Activated T-helper 2 cell treated with anti-CD3 and anti-CD28 coated beads, Interferon-gamma antibody, Interleukin-2, Interleukin-4, amounts not matched to agents 10 μg/mL and 5 μg/mL and 100 μg/mL, durations not matched to agents 14 hours and 24 hours and 36 hours (primary cell): ENCODE measurements at regions not wholly inside any gene's neighbourhood (a gene's known extent, or its start where the extent isn't known, plus 50 kb on each side); places are given as distances from the start of the nearest gene placed in this dataset.

Source experiments
- DNase-seq: peaks from one replicate; pipeline ENCODE4 v3.0.0; 2021; ENCODE audit warnings: low spot score
- H3K27ac Mint-ChIP-seq: one replicate; pipeline ENCODE4 v1.8.0; 2021; ENCODE audit warnings: mixed read lengths
- H3K27me3 Mint-ChIP-seq: one replicate; pipeline ENCODE4 v1.8.0; 2021; ENCODE audit warnings: low read depth, mixed read lengths
- H3K36me3 Mint-ChIP-seq: one replicate; pipeline ENCODE4 v1.8.0; 2021; ENCODE audit warnings: low read depth, mixed read lengths
- H3K4me1 Mint-ChIP-seq: one replicate; pipeline ENCODE4 v1.8.0; 2021; ENCODE audit warnings: low read depth, mixed read lengths
- H3K4me3 Mint-ChIP-seq: one replicate; pipeline ENCODE4 v1.8.0; 2021; ENCODE audit warnings: low read depth, mild to moderate bottlenecking, moderate library complexity, mixed read lengths
- H3K9me3 Mint-ChIP-seq: one replicate; pipeline ENCODE4 v1.8.0; 2021; ENCODE audit warnings: mixed read lengths
- intact Hi-C: fragments of 100-400 bp; cut with micrococcal nuclease; formaldehyde crosslinking; loops from one replicate; pipeline ENCODE4 v1.15.1; 2023

DNA sequence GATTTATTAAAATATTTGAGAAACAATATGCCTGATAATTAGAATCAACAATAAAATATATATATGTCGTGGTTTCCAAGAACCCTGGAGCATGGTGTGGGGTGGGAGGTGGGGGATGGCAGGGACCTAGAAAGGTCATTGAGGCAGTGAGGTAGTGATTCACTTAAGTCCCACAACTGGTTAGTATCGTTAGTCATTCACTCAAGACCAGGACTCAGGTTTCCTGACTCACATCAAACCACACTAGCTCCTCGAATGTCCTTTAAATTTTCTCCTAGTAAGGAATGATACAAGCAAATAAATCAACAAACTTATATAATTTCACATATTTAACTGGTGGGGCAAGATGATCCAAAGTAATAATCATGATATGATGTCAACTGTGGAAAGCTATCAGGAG, 158.8 kb upstream of the AADAT start:
- Mint-ChIP-seq H3K4me1 (no peaks in the 10 kb centered on the region), H3K9me3 (no peaks in the 10 kb centered on the region), H3K27ac (no peak overlapping the region), H3K36me3 (no peaks in the 10 kb centered on the region), H3K4me3 (no peak overlapping the region), H3K27me3 (no peaks in the 10 kb centered on the region)
- DNase-seq = no peak
- intact Hi-C loops = no loop called here

DNA sequence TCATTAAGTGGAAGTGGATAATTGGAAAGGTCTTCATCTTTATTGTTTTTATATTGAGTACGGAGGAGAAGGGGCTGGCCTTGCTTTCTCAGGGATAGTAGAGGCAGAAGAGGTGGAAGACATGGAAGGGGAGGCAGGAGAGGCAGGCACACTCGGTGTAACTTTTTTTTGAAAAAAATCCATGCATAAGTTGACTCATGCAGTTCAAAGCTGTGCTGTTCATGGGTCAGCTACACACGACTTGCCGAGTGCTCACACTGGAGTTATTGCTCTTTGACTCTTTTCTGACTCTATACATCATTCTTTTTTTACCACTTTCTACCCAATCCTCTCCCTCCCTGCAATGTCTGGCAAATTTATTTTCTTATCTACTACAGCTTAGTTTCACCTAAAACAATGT, 158.3 kb upstream of the AADAT start:
- Mint-ChIP-seq H3K27ac (no peak overlapping the region), H3K9me3 (no peaks in the 10 kb centered on the region), H3K4me3 (no peak overlapping the region)

GRCh38 chr4:170247596-170247995, 157.8 kb upstream of the AADAT start:
- no peak overlapping the region for H3K4me3 Mint-ChIP-seq
- H3K27ac Mint-ChIP-seq = no peak overlapping the region
- no peaks in the 10 kb centered on the region for H3K36me3 Mint-ChIP-seq
- no peaks in the 10 kb centered on the region for H3K4me1 Mint-ChIP-seq
- H3K9me3 Mint-ChIP-seq = no peaks in the 10 kb centered on the region
- DNase-seq = no peak
- no peaks in the 10 kb centered on the region for H3K27me3 Mint-ChIP-seq
- intact Hi-C loops = no loop called here

More for the DNA sequence above, 158.3 kb upstream of the AADAT start:
- DNase-seq = no peak
- intact Hi-C loops = no loop called here
- H3K4me1 Mint-ChIP-seq = no peaks in the 10 kb centered on the region
- H3K27me3 Mint-ChIP-seq = no peaks in the 10 kb centered on the region
- no peaks in the 10 kb centered on the region for H3K36me3 Mint-ChIP-seq

- H3K36me3 Mint-ChIP-seq = no peaks in the 10 kb centered on the region
- no peaks in the 10 kb centered on the region for H3K27me3 Mint-ChIP-seq
- no peak overlapping the region for H3K27ac Mint-ChIP-seq
- DNase-seq = no peak
- H3K4me1 Mint-ChIP-seq = no peaks in the 10 kb centered on the region
- H3K4me3 Mint-ChIP-seq = no peak overlapping the region
- no peaks in the 10 kb centered on the region for H3K9me3 Mint-ChIP-seq
- intact Hi-C loops = no loop called here
Measured at GRCh38 chr4:170243662-170244288, 154.0 kb upstream of the AADAT start.

DNA sequence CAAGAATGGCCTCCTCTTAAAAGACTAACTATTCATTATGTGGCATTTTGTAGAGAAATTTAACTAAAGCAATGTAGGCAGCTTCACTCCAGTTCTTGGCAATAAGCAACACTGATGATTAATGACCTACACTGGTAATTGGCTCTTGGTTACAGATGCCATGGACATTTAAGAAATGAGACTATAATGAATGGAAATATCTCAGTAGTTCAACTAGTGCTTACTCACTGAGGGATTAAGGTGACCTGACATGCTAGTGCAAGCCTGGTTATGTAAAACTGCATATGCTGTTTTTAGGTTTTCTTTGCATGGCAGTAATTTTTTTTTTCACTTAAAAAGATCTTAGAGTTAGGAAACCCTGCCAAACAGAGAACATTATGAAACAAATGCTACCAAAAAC, 152.7 kb upstream of the AADAT start:
- Mint-ChIP-seq H3K36me3 (no peaks in the 10 kb centered on the region), H3K9me3 (no peaks in the 10 kb centered on the region), H3K4me1 (no peaks in the 10 kb centered on the region), H3K27me3 (no peaks in the 10 kb centered on the region), H3K27ac (no peak overlapping the region), H3K4me3 (no peak overlapping the region)
- DNase-seq = no peak
- intact Hi-C loops = no loop called here

DNA sequence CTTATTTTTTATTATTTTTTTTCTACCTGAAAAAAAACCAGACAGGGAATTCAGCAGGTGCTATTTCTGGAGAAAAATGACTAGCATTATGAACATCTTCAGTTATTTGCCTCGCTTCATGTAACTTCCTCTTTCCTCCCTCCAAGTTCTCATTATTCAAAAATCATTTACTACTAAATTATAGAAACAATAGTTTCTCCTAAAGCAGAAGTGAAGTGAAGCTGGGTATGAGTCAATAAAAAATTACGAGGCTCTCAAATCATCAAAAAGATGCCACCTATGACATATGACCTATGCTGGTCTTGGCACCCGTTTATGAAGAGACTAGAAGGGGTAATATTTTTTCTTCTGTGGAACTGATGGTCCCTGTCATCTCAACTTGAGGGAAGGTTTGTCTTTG, 145.0 kb upstream of the AADAT start:
- no peaks in the 10 kb centered on the region for H3K9me3 Mint-ChIP-seq
- H3K4me3 Mint-ChIP-seq = no peak overlapping the region
- no peak overlapping the region for H3K27ac Mint-ChIP-seq
- no peaks in the 10 kb centered on the region for H3K27me3 Mint-ChIP-seq
- DNase-seq = no peak
- no peaks in the 10 kb centered on the region for H3K36me3 Mint-ChIP-seq
- intact Hi-C loops = no loop called here
- H3K4me1 Mint-ChIP-seq = no peaks in the 10 kb centered on the region

GRCh38 chr4:170231377-170231776, 141.6 kb upstream of the AADAT start:
- Mint-ChIP-seq H3K4me3 (no peak overlapping the region), H3K4me1 (no peaks in the 10 kb centered on the region), H3K27ac (no peak overlapping the region), H3K9me3 (no peaks in the 10 kb centered on the region), H3K27me3 (no peaks in the 10 kb centered on the region), H3K36me3 (no peaks in the 10 kb centered on the region)
- DNase-seq = no peak
- intact Hi-C loops = no loop called here

DNA sequence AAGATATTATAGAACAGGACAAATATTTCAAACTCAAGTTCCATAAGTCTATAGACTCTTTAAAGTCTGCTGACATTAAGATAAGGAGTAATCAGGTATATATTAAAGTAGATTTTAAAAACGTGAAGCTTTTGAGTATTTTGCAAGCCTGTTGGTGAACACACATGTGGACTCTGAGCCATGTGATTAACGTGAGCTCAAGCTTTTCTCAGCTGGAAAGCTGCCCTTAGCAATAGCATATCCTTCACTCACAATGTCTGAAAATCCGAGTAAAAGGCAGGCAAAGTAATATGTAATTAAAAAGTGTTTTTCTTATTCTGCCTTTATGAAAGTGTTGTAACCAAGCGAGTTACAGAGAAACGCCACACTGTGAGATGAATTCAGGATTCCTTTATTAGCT, 140.5 kb upstream of the AADAT start:
- no peak overlapping the region for H3K4me3 Mint-ChIP-seq
- no peak overlapping the region for H3K27ac Mint-ChIP-seq
- no peaks in the 10 kb centered on the region for H3K4me1 Mint-ChIP-seq
- no peaks in the 10 kb centered on the region for H3K36me3 Mint-ChIP-seq
- intact Hi-C loops = no loop called here
- no peaks in the 10 kb centered on the region for H3K27me3 Mint-ChIP-seq
- no peak for DNase-seq
- no peaks in the 10 kb centered on the region for H3K9me3 Mint-ChIP-seq

- Mint-ChIP-seq H3K4me3 (no peak overlapping the region), H3K36me3 (no peaks in the 10 kb centered on the region), H3K27ac (no peak overlapping the region), H3K9me3 (no peaks in the 10 kb centered on the region), H3K4me1 (no peaks in the 10 kb centered on the region), H3K27me3 (no peaks in the 10 kb centered on the region)
- DNase-seq = no peak
- intact Hi-C loops = no loop called here
Measured at GRCh38 chr4:170229006-170229405, 139.2 kb upstream of the AADAT start.

DNA sequence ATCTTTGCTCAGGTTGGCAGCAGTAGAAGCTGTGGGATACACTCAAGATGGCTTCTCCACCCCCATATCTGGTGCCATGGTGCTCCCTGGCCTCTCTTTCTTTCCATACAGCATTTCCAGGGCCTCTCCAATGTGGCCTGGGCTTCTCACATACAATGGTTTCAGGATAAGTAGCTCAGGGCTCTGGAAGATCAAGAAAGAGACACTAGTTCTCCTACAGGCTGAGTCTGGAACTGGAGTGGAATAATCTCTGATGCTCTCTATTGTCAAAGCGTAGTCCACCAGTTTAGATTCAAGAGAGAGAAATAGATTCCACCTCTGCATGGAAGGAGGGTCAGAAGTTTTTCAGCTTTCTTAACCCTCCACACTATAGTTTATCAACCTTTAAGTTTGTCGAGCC, 138.2 kb upstream of the AADAT start:
- no peaks in the 10 kb centered on the region for H3K36me3 Mint-ChIP-seq
- no peak overlapping the region for H3K4me3 Mint-ChIP-seq
- H3K27ac Mint-ChIP-seq = no peak overlapping the region
- intact Hi-C loops = no loop called here
- no peaks in the 10 kb centered on the region for H3K9me3 Mint-ChIP-seq
- no peak for DNase-seq
- H3K4me1 Mint-ChIP-seq = no peaks in the 10 kb centered on the region
- no peaks in the 10 kb centered on the region for H3K27me3 Mint-ChIP-seq

DNA sequence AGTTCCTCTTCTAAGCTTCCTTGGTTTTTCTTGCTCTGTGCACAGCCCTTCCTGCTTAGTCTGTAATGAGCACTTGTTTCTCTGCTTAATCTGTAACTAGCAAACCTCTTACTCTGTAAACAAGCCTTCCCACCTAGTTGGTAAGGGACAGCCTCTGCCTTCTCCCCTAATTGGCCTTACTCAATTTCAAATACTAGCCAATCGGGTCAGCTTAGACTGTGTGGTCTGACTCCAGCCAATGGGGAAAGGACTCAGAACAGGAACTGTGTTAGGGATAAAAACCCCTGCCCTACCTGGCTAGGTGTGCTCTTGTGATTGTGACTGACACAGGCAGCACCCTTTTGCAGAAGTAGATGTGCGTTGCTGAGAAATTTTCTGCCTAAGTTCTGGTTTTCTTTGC, 136.5 kb upstream of the AADAT start:
- intact Hi-C loops = no loop called here
- no peaks in the 10 kb centered on the region for H3K36me3 Mint-ChIP-seq
- no peak overlapping the region for H3K27ac Mint-ChIP-seq
- DNase-seq = no peak
- H3K4me3 Mint-ChIP-seq = no peak overlapping the region
- H3K27me3 Mint-ChIP-seq = no peaks in the 10 kb centered on the region
- no peaks in the 10 kb centered on the region for H3K4me1 Mint-ChIP-seq
- peaks cover 4% of the 10 kb centered on the region for H3K9me3 Mint-ChIP-seq

DNA sequence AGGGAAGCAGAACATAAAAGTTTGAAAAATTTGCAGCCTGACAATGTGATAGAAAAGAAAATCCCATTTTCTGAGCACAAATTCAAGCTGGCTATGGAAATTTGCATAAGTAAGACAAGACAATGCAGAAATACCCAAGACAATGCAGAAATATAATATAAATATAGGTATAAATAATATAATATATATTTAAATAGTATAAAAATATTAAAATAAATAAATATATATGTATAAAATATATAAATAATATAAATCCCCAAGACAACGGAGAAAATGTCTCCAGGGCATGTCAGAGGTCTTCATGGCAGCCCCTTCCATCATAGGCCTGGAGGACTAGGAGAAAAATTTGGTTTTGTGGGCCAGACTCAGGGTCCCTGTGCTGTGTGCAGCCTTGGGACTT, 125.0 kb upstream of the AADAT start:
- Mint-ChIP-seq H3K27ac (no peak overlapping the region), H3K36me3 (no peaks in the 10 kb centered on the region), H3K4me1 (no peaks in the 10 kb centered on the region), H3K9me3 (peaks cover 42% of the 10 kb centered on the region), H3K27me3 (no peaks in the 10 kb centered on the region), H3K4me3 (no peak overlapping the region)
- intact Hi-C loops = no loop called here
- DNase-seq = no peak

DNA sequence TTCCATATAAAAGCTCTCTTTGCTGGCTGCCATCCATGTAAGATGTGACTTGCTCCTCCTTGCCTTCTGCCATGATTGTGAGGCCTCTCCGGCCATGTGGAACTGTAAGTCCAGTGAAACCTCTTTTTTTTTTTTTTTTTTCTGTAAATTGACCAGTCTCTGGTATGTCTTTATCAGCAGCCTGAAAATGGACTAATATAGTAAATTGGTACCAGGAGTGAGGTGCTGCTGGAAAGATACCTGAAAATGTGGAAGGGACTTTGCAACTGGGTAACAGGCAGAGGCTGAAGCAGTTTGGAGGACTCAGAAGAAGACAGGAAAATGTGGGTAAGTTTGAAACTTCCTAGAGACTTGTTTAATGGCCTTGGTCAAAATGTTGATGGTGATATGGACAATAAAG, 124.3 kb upstream of the AADAT start:
- Mint-ChIP-seq H3K9me3 (peaks cover 41% of the 10 kb centered on the region), H3K27me3 (no peaks in the 10 kb centered on the region), H3K27ac (no peak overlapping the region), H3K36me3 (no peaks in the 10 kb centered on the region), H3K4me1 (no peaks in the 10 kb centered on the region), H3K4me3 (no peak overlapping the region)
- intact Hi-C loops = no loop called here
- DNase-seq = no peak

DNA sequence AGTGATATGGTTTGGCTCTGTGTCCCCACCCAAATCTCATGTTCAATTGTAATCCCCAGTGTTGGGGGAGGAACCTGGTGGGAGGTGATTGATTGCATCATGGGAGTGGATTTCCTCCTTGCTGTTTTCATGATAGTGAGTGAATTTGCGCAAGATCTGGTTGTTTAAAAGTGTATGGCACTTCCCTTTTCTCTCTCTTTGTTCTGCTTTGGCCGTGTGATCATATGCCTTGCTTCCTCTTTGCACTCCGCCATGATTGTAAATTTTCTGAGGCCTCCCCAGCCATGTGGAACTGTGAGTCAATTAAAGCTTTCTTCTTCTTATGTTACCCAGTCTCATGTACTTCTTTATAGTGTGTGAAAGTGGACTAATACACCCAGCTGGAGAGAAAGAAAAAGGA, 113.0 kb upstream of the AADAT start:
- Mint-ChIP-seq H3K4me3 (no peak overlapping the region), H3K4me1 (no peaks in the 10 kb centered on the region), H3K36me3 (no peaks in the 10 kb centered on the region), H3K27ac (no peak overlapping the region), H3K9me3 (peaks cover 13% of the 10 kb centered on the region), H3K27me3 (no peaks in the 10 kb centered on the region)
- intact Hi-C loops = no loop called here
- no peak for DNase-seq
